ENCODE measurements at regions not wholly inside any gene's neighbourhood (a gene's known extent, or its start where the extent isn't known, plus 50 kb on each side); places are given as distances from the start of the nearest gene placed in this dataset.
A peak's percentile ranks its signal among the peaks of the same experiment; 100 is the strongest.
"Not testable (repeated sequence)": the region's sequence is repeated elsewhere in the genome, so short reads cannot be mapped to it uniquely, and the experiment has no call there.

DNA sequence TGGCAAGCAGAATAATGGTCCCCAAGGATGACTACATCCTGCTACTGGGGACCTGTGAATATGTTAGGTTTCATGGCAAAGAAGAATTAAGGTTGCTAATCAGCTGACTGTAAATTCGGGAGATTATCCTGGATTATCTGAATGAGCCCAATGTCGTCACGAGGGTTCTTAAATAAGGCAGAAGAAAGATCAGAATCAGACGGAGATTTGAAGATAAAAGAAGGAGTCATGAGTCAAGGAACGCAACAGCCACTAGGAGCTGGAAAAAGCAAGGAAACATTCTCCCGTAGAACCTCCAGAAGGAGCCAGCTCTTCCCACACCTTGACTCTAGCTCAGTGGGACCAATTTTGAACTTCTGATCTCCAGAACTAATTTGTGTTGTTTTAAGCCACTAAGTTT lies 82.9 kb upstream of the APBB1IP start:
- DNase-seq (ENCODE audit: low spot score): no peak

DNA sequence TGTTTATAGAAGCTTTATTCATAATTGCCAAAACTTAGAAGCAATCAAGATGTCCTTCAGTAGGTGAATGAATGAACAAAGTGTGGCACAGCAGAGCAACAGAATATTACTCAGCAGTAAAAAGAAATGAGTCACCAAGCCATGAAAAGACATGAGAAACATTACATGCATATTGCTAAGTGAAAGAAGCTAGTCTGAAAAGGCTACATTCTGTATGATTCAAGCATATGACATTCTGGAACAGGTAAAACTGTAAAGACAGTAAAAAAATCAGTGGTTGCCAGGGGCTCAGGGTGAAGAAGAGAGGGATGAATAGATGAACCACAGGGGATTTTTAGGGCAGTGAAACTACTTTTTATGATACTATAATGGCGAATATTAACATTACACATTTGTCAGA lies 80.9 kb upstream of the APBB1IP start:
- no peak for DNase-seq (ENCODE audit: low spot score)

- no peak for DNase-seq (ENCODE audit: low spot score)
These were observed 80.1 kb upstream of the APBB1IP start for GRCh38 chr10:26358071-26358470.

GRCh38 chr10:26359670-26360069 lies 78.5 kb upstream of the APBB1IP start:
- DNase-seq (ENCODE audit: low spot score): no peak

DNA sequence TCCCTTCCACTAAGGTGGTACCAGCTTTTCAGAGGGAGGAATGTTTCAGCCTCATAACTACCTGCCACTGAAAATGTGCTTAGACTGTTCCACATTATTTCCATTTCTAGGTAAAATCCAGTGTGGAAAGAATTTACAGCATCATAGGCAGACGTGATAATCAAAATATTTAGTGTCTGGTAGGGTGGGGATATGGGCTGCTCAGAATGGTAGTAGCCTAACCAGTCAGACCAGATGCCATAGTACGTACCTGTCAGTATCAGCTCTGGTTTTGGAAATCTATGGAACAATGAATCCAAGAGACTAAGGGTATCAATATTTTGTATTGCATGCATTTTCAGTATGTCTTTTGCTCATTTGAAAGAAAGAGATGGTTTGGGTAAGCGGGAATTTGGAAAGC lies 76.8 kb upstream of the APBB1IP start:
- DNase-seq (ENCODE audit: low spot score): no peak

GRCh38 chr10:26361971-26362370 lies 76.2 kb upstream of the APBB1IP start:
- no peak for DNase-seq (ENCODE audit: low spot score)

DNA sequence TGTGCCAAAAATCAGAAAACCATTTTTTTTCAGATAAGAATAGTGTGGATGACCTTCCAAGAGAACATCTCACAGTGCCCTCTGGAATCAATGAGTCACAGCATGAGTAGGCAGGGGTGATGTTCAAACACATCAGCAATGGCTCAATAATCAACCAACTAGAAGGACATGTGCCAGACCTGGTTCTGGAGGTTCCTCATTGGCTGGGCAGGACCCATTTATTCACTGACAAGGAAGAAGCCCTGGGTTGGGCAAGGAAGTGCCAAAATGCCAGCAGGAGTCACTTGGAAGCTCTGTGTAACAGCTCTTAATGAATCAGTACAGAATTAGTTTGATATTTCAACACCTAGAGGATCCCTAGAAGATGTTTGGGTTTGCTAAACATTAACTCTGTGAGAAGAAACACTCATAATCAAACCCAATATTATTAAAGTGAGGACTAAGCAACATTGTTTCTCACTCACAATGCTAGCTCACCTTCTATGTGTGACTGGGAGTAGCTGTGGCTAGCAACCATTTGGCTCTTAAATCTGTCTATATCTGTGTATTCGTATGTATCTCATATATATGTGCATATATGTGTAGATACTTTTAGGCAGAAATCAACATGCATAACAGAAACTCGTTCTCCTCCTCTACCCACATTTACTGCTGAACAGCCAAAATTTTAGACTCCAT lies 72.3 kb upstream of the APBB1IP start:
- no peak for DNase-seq (ENCODE audit: low spot score)

DNA sequence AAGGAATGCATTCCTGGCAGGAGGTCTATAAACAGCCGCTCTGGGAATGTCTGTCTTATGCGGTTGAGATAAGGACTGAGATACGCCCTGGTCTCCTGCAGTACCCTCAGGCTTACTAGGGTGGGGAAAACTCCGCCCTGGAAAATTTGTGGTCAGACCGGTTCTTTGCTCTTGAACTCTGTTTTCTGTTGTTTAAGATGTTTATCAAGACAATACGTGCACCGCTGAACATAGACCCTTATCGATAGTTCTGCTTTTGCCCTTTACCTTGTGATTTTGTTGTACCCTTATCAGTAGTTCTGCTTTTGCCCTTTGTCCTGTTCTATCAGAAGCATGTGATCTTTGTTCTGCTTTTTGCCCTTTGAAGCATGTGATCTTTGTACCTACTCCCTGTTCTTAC lies 71.1 kb upstream of the APBB1IP start:
- not testable (repeated sequence) for DNase-seq (ENCODE audit: low spot score)

GRCh38 chr10:26367771-26368170 lies 70.4 kb upstream of the APBB1IP start:
- peak; percentile 54 for DNase-seq (ENCODE audit: low spot score)

DNA sequence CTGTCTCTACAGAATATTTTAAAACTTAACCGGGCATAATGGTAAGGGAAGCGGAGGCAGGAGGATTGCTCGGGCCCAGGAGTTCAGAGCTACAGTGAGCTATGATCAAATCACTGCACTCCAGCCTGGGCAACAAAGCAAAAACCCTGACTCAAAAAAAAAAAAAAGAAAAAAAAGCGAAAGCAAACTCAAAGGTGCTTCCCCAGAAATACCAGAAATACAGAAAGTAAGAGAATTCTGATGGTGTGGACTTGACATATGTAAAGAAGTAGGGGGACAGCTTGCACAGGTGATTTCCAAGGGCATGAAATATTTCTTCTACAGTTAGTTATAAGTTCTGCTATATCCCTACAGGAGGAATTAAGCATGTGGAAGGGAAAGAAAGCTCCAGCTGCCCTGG lies 69.7 kb upstream of the APBB1IP start:
- no peak for DNase-seq (ENCODE audit: low spot score)

GRCh38 chr10:26372513-26373354 lies 65.4 kb upstream of the APBB1IP start:
- DNase-seq (ENCODE audit: low spot score): peak; percentile 46

GRCh38 chr10:26374426-26374825 lies 63.7 kb upstream of the APBB1IP start:
- DNase-seq (ENCODE audit: low spot score): no peak

DNA sequence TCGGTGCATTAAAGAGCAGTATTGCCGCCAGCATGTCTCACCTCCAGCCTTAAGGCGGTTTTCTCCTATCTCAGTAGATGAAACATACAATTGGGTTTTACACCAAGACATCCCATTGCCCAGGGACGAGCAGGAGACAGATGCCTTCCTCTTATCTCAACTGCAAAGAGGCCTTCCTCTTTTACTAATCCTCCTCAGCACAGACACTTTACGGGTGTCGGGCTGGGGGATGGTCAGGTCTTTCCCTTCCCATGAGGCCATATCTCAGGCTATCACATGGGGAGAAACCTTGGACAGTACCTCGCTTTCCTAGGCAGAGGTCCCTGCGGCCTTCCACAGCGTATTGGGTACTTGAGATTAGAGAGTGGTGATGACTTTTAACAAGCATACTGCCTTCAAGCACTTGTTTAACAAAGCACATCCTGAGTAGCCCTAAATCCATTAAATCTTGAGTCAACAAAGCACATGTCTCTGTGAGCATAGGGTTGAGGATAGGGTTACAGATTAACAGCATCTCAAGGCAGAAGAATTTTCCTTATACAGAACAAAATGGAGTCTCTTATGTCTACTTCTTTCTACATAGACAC lies 60.8 kb upstream of the APBB1IP start:
- DNase-seq (ENCODE audit: low spot score): not testable (repeated sequence)

GRCh38 chr10:26378861-26379294 lies 59.3 kb upstream of the APBB1IP start:
- no peak for DNase-seq (ENCODE audit: low spot score)

DNA sequence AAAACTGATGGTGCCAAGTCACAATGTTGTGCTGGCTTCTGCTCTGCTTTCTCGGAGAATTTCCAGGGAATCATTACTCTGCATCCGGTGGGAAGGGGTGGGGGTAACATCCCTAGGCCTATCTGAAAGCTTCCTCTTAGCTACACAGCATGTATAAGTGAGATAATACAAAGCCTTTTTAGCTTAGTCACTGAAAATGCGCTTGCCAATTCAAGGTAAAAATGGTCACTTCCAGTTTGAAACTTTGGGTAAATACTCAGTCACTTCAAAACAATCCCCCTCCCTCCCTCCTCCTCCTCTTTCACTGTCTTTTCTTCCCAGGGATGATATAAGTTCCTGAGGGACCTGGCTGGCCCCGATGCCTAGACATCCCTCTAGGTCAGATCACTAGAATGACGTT lies 57.3 kb upstream of the APBB1IP start:
- DNase-seq (ENCODE audit: low spot score): no peak

GRCh38 chr10:26381986-26382385 lies 56.2 kb upstream of the APBB1IP start:
- no peak for DNase-seq (ENCODE audit: low spot score)

DNA sequence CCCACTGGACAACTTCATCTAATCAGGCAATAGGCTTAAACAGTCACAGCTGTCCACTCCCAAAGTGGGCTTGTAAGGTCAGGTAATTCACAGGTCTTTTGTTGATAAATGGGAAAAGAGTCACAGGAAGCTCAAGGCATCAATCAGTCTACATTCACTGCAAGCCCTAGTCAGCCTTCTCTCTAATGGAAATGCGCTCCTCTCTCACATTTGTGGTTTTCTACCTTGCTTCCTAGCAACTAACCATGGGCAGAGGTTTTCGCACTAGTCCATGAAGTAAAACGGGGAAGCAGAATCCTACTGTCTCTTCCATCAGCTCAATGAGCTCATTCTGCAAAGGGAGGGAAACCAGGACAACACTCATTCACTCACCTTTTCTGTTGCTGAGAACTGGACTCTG lies 53.5 kb upstream of the APBB1IP start:
- no peak for DNase-seq (ENCODE audit: low spot score)

DNA sequence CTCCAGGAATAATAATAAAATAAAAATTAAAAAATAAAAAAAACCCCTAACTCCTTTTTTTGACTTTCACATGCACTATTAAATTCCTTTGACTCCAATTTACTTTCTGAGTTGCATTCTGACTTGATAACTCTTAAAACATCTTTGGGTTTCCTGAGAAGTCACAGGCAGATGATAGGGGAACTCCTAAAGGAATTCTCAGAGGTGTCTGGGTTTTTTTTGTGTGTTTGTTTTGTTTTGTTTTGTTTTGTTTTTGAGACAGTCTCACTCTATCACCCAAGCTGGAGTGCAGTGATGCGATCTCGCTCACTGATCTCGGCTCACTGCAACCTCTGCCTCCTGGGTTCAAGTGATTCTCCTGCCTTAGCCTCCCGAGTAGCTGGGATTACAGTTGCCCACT lies 52.7 kb upstream of the APBB1IP start:
- no peak for DNase-seq (ENCODE audit: low spot score)

GRCh38 chr10:26386781-26387180 lies 51.4 kb upstream of the APBB1IP start:
- no peak for DNase-seq (ENCODE audit: low spot score)
